ENCODE measurements at regions not wholly inside any gene's neighbourhood (a gene's known extent, or its start where the extent isn't known, plus 50 kb on each side); places are given as distances from the start of the nearest gene placed in this dataset.

DNA sequence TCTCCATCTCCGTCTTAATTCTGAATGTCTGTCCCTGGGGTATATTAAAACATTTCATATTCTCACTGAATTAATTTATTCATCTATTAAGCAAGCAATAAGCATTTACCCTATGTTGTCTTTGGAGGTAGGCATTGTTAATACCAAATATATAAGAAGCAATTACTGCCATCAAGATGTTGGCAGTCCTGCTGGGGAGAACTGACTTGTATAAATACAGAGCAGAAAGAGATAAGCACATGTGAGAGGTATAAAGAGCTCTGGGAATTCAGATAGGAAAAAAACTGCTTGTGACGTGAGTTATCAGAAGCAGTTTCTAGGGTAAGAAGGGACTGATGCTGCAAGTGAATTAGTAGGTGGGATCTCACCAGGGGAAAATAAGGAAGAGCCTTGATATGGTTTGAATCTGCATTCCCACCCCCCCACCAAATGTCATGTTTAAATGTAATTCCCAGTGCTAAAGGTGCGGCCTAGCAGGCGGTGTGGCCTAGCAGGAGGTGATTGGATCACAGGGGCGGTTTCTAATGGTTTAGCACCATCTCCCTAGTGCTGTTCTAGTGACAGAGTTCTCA is 286.8 kb downstream of the RAD51AP2 start:
- Histone ChIP-seq H3K36me3 (ENCODE audit: insufficient read depth) (no peaks in the 10 kb centered on the region), H3K4me1 (ENCODE audit: insufficient read depth) (no peaks in the 10 kb centered on the region), H3K27me3 (ENCODE audit: insufficient read depth) (no peaks in the 10 kb centered on the region), H3K4me3 (no peak overlapping the region), H3F3A (replicated peaks; ENCODE audit: low read depth) (no peaks in the 10 kb centered on the region), H4K20me1 (replicated peaks; ENCODE audit: insufficient read depth) (no peaks in the 10 kb centered on the region), H3K4me2 (no peak overlapping the region), H2AFZ (0 out of 2 replicates have a peak overlapping the region, but pooled peaks have one; percentile 35), H3K9me2 (ENCODE audit: insufficient read depth) (peaks cover 5% of the 10 kb centered on the region; the same call in 1 of the 2 replicates), H3K79me2 (replicated peaks; ENCODE audit: insufficient read depth) (no peaks in the 10 kb centered on the region), H3K27ac (ENCODE audit: low read depth) (no peak overlapping the region)
- H3K4me1 Mint-ChIP-seq: no peaks in the 10 kb centered on the region
- no peaks in the 10 kb centered on the region for H3K27me3 Mint-ChIP-seq (ENCODE audit: insufficient read depth, low read depth, poor library complexity)
- H3K36me3 Mint-ChIP-seq (ENCODE audit: low read depth): no peaks in the 10 kb centered on the region
- no peak overlapping the region for H3K27ac Mint-ChIP-seq
- DNase-seq (ENCODE audit: low spot score): no peak
- ATAC-seq: no peak
- no peak overlapping the region for H3K4me3 Mint-ChIP-seq
- TF ChIP-seq EZH2 (IDR thresholded peaks at IDR 0.05; ENCODE audit: low read depth, unreplicated experiment) (no peak), ZNF462 (CRISPR knock-in tag; IDR thresholded peaks at IDR 0.05) (no peak), JUNB (IDR thresholded peaks at IDR 0.05; ENCODE audit: unreplicated experiment) (no peak), NANOG (IDR thresholded peaks at IDR 0.05; ENCODE audit: borderline replicate concordance) (no peak), ZNF331 (CRISPR knock-in tag; IDR thresholded peaks at IDR 0.05; ENCODE audit: low read depth) (no peak), EZH2phosphoT487 (IDR thresholded peaks at IDR 0.05; ENCODE audit: unreplicated experiment) (no peak), ZNF114 (CRISPR knock-in tag; IDR thresholded peaks at IDR 0.05) (no peak), ETS1 (IDR thresholded peaks at IDR 0.05) (no peak)
- TF ChIP-seq, protein P1, sequence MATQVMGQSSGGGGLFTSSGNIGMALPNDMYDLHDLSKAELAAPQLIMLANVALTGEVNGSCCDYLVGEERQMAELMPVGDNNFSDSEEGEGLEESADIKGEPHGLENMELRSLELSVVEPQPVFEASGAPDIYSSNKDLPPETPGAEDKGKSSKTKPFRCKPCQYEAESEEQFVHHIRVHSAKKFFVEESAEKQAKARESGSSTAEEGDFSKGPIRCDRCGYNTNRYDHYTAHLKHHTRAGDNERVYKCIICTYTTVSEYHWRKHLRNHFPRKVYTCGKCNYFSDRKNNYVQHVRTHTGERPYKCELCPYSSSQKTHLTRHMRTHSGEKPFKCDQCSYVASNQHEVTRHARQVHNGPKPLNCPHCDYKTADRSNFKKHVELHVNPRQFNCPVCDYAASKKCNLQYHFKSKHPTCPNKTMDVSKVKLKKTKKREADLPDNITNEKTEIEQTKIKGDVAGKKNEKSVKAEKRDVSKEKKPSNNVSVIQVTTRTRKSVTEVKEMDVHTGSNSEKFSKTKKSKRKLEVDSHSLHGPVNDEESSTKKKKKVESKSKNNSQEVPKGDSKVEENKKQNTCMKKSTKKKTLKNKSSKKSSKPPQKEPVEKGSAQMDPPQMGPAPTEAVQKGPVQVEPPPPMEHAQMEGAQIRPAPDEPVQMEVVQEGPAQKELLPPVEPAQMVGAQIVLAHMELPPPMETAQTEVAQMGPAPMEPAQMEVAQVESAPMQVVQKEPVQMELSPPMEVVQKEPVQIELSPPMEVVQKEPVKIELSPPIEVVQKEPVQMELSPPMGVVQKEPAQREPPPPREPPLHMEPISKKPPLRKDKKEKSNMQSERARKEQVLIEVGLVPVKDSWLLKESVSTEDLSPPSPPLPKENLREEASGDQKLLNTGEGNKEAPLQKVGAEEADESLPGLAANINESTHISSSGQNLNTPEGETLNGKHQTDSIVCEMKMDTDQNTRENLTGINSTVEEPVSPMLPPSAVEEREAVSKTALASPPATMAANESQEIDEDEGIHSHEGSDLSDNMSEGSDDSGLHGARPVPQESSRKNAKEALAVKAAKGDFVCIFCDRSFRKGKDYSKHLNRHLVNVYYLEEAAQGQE (IDR thresholded peaks at IDR 0.05; ENCODE audit: unreplicated experiment): no peak
- H3K9me3 Mint-ChIP-seq: no peaks in the 10 kb centered on the region

Data from GM23338 (cell line).